Liver (tissue), 3 donors: ENCODE measurements at regions not wholly inside any gene's neighbourhood (a gene's known extent, or its start where the extent isn't known, plus 50 kb on each side); places are given as distances from the start of the nearest gene placed in this dataset.

Experiments used
- CTCF ChIP-seq: fragments of 150-350 bp; IDR thresholded peaks from 2 replicates; pipeline ENCODE4 v1.5.1; 2017; ENCODE audit warnings: improper control_type of control experiment, low read depth, low read length; ENCODE audit not compliant: missing input control
- RAD21 ChIP-seq, 2 donors: IDR thresholded peaks; 2 replicates each; pipeline ENCODE4 v1.6.1; 2016; ENCODE audit warnings: antibody characterized with exemption in 2 of 2, mild to moderate bottlenecking in 2 of 2
- donor health status: healthy.
- donor health status: healthy.

- TF ChIP-seq CTCF = no peak
- no peak for TF ChIP-seq RAD21 (IDR thresholded peaks at IDR 0.05)
Measured at GRCh38 chr7:79785556-79785955, 332.1 kb upstream of the MAGI2 start.
